ENCODE measurements at regions not wholly inside any gene's neighbourhood (a gene's known extent, or its start where the extent isn't known, plus 50 kb on each side); places are given as distances from the start of the nearest gene placed in this dataset.

DNA sequence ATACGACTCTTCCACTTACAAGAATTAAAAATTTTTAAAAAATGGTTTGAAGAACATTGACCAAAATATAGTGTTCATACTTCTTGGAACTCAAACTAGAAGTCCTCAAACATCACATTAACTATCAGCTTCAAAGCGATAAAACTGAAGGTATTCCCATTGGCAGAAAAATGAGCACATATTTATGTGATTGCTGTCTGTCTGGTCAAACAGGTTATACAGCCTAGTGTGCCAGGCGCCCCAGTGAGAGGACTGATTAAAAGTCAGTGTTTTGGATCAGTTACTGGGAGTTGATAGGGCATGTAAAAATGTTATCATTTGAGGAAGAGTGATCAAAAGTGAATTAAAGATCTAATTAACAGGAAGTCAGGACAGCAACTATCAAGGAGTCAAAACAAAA, 738.8 kb downstream of the HDGFL1 start:
- Histone ChIP-seq H3K4me3 (no peak overlapping the region), H3K27ac (ENCODE audit: low read depth in 1 of 2, low read length in 1 of 2) (no peak overlapping the region), H3K9ac (ENCODE audit: insufficient read depth in 1 of 2, low read length in 2 of 2) (no peak overlapping the region), H3K9me3 (ENCODE audit: control insufficient read depth in 4 of 4, insufficient read depth in 3 of 4, low read length in 3 of 4) (no peaks in the 10 kb centered on the region), H3K27me3 (ENCODE audit: control insufficient read depth in 3 of 3, insufficient read depth in 3 of 3, low read length in 2 of 3) (no peaks in the 10 kb centered on the region), H3K4me1 (ENCODE audit: control insufficient read depth in 5 of 5, insufficient read depth in 5 of 5, low read length in 5 of 5) (no peaks in the 10 kb centered on the region), H3K36me3 (ENCODE audit: control insufficient read depth in 4 of 4, insufficient read depth in 4 of 4, low read length in 4 of 4) (no peaks in the 10 kb centered on the region)
- DNase-seq, result no peak
- ATAC-seq (ENCODE audit: insufficient read depth, low FRiP score), result no peak
- 50 to 54% methylated on average over 3 of the region's 3 CpGs for WGBS, 2 donors
- TF ChIP-seq, protein P1, sequence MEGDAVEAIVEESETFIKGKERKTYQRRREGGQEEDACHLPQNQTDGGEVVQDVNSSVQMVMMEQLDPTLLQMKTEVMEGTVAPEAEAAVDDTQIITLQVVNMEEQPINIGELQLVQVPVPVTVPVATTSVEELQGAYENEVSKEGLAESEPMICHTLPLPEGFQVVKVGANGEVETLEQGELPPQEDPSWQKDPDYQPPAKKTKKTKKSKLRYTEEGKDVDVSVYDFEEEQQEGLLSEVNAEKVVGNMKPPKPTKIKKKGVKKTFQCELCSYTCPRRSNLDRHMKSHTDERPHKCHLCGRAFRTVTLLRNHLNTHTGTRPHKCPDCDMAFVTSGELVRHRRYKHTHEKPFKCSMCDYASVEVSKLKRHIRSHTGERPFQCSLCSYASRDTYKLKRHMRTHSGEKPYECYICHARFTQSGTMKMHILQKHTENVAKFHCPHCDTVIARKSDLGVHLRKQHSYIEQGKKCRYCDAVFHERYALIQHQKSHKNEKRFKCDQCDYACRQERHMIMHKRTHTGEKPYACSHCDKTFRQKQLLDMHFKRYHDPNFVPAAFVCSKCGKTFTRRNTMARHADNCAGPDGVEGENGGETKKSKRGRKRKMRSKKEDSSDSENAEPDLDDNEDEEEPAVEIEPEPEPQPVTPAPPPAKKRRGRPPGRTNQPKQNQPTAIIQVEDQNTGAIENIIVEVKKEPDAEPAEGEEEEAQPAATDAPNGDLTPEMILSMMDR (IDR thresholded peaks at IDR 0.05; ENCODE audit: control extremely low read depth, extremely low read depth), result no peak

DNA sequence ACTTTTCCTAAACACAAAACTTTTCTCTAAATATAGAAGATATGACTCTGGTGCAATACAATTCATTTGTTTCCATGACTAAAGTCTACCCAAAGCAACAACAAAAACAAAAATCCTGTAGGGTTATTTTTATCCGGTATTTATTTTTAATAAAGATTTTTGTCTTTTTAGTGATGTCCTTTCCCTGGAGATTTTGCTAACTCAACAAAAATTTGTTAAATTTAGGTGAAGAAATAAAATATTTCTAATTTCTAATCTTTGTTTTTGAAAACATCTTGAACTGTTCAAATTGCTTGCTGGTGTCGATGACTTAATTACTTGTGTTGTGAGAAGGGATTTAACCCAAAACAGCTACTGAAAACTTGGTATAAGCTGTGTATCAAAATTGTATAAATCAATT, 741.8 kb downstream of the HDGFL1 start:
- DNase-seq, result no peak
- Histone ChIP-seq H3K27me3 (ENCODE audit: control insufficient read depth in 3 of 3, insufficient read depth in 3 of 3, low read length in 2 of 3) (no peaks in the 10 kb centered on the region), H3K4me3 (no peak overlapping the region), H3K27ac (ENCODE audit: low read depth in 1 of 2, low read length in 1 of 2) (no peak overlapping the region), H3K9ac (ENCODE audit: insufficient read depth in 1 of 2, low read length in 2 of 2) (no peak overlapping the region), H3K36me3 (ENCODE audit: control insufficient read depth in 4 of 4, insufficient read depth in 4 of 4, low read length in 4 of 4) (no peaks in the 10 kb centered on the region), H3K9me3 (ENCODE audit: control insufficient read depth in 4 of 4, insufficient read depth in 3 of 4, low read length in 3 of 4) (peaks cover 0 to 2% (median 0%) of the 10 kb centered on the region in 4 donors), H3K4me1 (ENCODE audit: control insufficient read depth in 5 of 5, insufficient read depth in 5 of 5, low read length in 5 of 5) (no peaks in the 10 kb centered on the region)
- whole genome bisulfite sequencing, 2 donors, result 92 to 96% methylated on average over 2 of the region's 2 CpGs
- TF ChIP-seq, protein P1 (IDR thresholded peaks at IDR 0.05; ENCODE audit: control extremely low read depth, extremely low read depth), result no peak
- ATAC-seq (ENCODE audit: insufficient read depth, low FRiP score), result no peak

- no peak for ATAC-seq (ENCODE audit: insufficient read depth, low FRiP score)
- 35 to 58% methylated on average over 1 of the region's 1 CpG for WGBS, 2 donors
- TF ChIP-seq, protein P1 (IDR thresholded peaks at IDR 0.05; ENCODE audit: control extremely low read depth, extremely low read depth), result no peak
- H3K27me3 ChIP-seq (ENCODE audit: control insufficient read depth in 3 of 3, insufficient read depth in 3 of 3, low read length in 2 of 3), result no peaks in the 10 kb centered on the region
- no peaks in the 10 kb centered on the region for H3K36me3 ChIP-seq (ENCODE audit: control insufficient read depth in 4 of 4, insufficient read depth in 4 of 4, low read length in 4 of 4)
- DNase-seq, result no peak
- peaks cover 0 to 2% (median 0%) of the 10 kb centered on the region in 4 donors for H3K9me3 ChIP-seq (ENCODE audit: control insufficient read depth in 4 of 4, insufficient read depth in 3 of 4, low read length in 3 of 4)
- no peak overlapping the region for H3K9ac ChIP-seq (ENCODE audit: insufficient read depth in 1 of 2, low read length in 2 of 2)
- H3K4me3 ChIP-seq, result no peak overlapping the region
- H3K4me1 ChIP-seq (ENCODE audit: control insufficient read depth in 5 of 5, insufficient read depth in 5 of 5, low read length in 5 of 5), result no peaks in the 10 kb centered on the region
- no peak overlapping the region for H3K27ac ChIP-seq (ENCODE audit: low read depth in 1 of 2, low read length in 1 of 2)
Measured at GRCh38 chr6:23316131-23316530, 746.8 kb downstream of the HDGFL1 start.

- ATAC-seq (ENCODE audit: insufficient read depth, low FRiP score), result no peak
- DNase-seq, result no peak
- no peak overlapping the region for H3K27ac ChIP-seq (ENCODE audit: low read depth in 1 of 2, low read length in 1 of 2)
- H3K4me3 ChIP-seq, result no peak overlapping the region
- H3K27me3 ChIP-seq (ENCODE audit: control insufficient read depth in 3 of 3, insufficient read depth in 3 of 3, low read length in 2 of 3), result no peaks in the 10 kb centered on the region
- no peaks in the 10 kb centered on the region for H3K36me3 ChIP-seq (ENCODE audit: control insufficient read depth in 4 of 4, insufficient read depth in 4 of 4, low read length in 4 of 4)
- no peak overlapping the region for H3K9ac ChIP-seq (ENCODE audit: insufficient read depth in 1 of 2, low read length in 2 of 2)
- H3K9me3 ChIP-seq (ENCODE audit: control insufficient read depth in 4 of 4, insufficient read depth in 3 of 4, low read length in 3 of 4), result peaks cover 0 to 2% (median 0%) of the 10 kb centered on the region in 4 donors
- no peaks in the 10 kb centered on the region for H3K4me1 ChIP-seq (ENCODE audit: control insufficient read depth in 5 of 5, insufficient read depth in 5 of 5, low read length in 5 of 5)
- 83 to 86% methylated on average over 1 of the region's 1 CpG for WGBS, 2 donors
- TF ChIP-seq, protein P1 (IDR thresholded peaks at IDR 0.05; ENCODE audit: control extremely low read depth, extremely low read depth), result no peak
Measured at GRCh38 chr6:23316931-23317330, 747.6 kb downstream of the HDGFL1 start.

All from lung (tissue), 11 donors.